ENCODE measurements at regions not wholly inside any gene's neighbourhood (a gene's known extent, or its start where the extent isn't known, plus 50 kb on each side); places are given as distances from the start of the nearest gene placed in this dataset.
"Not testable (repeated sequence)": the region's sequence is repeated elsewhere in the genome, so short reads cannot be mapped to it uniquely, and the experiment has no call there.

DNA sequence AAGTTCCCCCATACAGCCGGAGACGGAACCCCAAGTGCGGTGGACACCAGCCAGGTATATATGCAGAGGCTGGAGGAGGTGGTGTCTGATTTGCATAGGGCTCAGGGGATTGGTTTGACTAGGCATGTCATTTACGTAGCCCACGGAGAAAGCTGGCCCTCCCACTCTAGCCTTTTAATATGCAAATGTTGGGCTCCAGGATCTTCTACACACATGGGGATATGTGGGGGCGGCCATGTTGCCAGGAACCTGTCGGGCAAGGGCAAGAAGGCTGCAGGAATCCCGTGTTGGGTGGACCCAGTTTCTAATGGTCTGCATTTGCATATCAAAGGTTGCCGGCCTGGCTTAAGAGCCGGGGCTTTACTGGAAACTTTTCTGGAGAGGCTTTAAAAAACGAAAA is 57.4 kb downstream of the FTHL17 start:
- peak; percentile 20 for DNase-seq (ENCODE audit: low read depth, low spot score)

DNA sequence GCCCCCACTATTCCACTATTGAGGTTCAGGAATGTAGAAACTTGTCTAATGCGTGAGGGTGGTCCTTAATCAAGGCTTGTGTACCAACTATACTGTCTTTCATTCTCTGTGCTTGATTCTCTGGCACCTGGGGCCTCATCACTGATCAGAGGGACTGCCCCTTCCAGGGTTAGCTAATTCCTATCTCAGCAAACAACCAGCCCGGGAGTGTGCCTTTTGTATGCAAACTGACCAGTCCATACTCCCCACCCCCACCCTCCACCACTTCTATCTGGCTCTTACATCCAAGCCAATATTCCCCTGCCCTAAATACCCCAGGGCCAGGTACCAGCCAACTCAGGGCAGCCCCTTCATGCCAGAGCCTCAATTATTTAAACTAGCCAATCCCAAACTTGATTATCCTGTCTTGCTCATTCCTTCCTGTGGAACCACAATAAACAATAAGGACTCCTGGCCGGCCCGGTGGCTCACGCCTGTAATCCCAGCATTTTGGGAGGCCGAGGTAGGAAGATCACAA is 59.3 kb downstream of the FTHL17 start:
- peak; percentile 5 for DNase-seq (ENCODE audit: low read depth, low spot score)

DNA sequence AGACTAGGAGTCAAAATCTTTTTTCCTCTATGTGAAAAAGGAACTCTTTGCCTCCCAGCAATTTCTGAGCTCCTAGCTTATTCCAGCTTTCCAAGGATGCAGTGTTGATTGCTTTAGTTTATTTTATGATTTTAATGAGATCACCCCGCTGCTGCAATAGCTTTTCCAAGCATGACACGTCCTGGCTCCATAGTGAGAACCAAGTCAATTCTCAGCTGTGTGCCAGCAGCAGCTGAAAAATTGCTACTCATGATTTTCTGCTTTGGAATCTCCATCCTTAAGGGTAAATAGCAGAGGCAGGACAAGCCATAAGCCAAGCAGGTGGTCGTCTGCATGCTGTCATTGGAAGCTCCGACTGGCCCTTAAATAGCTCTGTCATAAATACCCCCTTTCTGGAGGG is 64.5 kb downstream of the FTHL17 start:
- DNase-seq (ENCODE audit: low read depth, low spot score) = no peak

DNA sequence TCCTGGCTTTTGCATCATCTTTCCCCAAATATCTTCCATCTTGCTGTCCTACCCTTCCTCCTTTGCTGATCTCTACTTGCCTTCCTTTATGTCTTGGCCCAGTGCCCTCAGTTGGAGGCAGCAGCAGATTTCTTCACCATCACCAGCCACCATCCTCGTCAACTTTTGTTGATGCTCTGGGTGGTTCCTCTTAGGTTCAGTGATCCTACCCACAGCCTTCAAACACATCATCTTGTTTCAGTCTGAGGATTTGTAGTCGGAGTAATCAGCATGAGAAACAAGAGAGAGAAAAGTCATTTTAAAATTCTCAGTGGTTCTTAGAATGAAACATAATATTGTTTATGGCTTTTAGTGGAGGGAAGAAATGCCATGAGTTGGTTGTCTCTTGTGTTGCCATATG is 65.8 kb downstream of the FTHL17 start:
- DNase-seq (ENCODE audit: low read depth, low spot score) = no peak

DNA sequence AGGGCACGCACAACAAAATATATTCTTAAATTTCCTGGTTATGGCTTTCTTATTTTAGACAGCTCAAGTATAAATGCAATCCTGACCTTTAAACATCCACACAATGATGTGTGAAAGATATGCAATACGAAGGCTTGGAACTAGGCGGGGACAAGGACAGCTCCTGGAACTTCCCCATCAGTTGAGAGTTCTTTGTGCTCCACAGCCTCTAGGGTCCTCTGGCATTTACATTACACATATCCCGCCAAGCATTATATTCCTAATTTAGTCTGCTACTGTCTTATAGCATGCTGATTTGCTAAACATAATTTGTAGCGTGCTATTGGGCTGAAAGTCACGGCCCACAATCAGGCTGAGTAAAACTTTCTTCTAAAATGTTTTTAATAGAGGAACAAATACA is 74.4 kb downstream of the FTHL17 start:
- DNase-seq (ENCODE audit: low read depth, low spot score) = no peak

DNA sequence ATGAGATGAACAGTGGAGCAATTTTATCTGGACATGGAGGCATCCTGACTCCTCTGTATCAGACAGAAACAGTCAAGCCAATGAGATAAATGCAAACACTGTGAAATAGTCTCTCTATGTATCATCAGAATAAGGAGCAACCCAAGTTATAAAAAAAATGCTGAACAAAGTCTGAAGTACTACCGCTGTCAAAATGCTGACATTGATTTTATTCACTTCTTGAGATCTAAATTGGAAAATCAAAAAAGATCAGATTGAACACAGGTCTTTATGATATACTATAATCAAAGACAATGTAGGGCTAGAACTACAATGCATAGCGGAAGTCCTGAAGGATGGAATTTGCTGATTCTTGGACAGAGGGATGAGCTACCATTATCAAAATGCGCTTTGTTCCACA is 76.1 kb downstream of the FTHL17 start:
- no peak for DNase-seq (ENCODE audit: low read depth, low spot score)

DNA sequence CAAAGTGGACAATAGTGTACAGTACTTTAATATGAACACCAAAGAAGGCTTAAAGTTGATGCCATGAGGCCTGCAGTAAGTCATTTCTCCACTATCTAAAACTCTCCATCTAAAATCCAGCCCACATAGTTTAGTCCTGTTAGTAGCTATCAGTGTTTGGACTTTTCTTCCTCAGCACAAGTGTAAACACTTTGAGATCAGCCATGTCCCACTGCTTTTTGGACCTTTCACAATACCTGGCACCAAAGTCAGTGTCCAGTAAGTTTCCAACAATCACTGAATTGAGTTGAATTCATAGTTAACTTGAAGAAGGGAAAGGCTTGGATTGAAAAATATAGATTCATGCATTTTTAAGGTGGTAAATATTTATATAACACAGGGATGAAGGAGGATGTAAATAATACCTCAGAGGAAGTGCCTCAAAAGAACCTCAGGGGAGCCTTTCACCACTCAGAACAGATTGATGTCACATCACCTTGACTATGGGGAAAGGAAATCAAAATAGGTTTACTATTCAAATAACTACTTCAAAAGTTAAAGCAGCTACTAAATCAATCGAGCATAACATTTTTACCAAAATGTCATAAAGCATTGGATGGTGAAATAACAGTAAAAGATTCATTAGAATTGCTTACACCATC is 76.7 kb downstream of the FTHL17 start:
- no peak for DNase-seq (ENCODE audit: low read depth, low spot score)

DNA sequence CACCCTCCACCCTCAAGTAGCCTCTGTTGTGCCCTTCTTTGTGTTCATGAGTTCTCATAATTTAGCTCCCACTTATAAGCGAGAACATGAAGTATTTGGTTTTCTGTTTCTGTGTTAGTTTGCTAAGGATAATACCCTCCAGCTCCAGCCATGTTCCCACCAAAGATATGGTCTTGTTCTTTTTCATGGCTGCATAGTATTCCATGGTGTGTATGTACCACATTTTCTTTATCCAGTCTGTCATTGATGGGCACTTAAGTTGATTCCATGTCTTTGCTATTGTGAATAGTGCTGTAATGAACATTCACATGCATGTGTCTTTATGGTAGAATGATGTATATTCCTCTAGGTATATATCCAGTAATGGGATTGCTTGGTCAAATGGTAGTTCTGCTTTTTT is 77.8 kb downstream of the FTHL17 start:
- DNase-seq (ENCODE audit: low read depth, low spot score) = not testable (repeated sequence)

DNA sequence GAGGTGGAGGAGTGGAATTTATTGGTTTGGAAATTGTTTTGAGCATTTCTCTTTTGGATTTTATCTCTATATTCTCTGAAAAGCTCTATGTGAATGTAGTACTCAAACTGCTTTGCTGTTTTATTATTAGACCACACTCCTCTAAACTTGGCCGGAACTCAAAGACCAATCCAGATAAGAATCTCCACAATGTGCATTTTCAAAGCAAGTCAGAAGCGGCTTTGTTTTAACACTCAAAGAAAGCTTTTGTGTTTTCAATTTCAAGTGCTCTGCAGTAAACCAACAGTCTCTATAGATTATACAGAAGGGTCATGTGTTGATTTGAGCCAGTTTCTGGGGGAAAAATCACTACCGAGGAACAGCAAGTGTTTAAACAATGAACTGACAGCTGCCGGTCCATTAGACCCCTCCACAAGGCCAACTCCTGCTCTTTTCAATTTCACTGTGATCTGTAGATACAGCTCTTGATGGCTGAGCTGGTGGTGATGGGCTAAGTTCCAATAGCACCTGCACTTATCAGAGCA is 79.4 kb downstream of the FTHL17 start:
- no peak for DNase-seq (ENCODE audit: low read depth, low spot score)

DNA sequence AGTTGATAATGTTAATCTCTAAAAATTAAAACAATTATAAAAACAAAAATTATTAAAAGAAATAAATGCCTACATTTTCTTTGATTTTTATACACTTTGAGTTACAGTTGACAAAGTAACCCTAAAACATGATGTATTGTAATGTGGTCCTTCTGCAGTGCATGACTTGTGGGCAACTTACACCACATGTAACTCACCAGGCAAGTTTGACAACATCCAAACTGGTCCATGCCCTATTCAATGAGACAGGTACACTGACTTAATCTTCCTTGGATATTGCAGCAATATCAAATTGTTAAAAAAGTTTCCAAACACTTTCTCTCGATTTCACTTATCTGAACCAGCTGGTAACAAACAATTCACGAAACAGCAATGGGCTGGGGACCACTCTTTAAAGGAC is 81.5 kb downstream of the FTHL17 start:
- no peak for DNase-seq (ENCODE audit: low read depth, low spot score)

DNA sequence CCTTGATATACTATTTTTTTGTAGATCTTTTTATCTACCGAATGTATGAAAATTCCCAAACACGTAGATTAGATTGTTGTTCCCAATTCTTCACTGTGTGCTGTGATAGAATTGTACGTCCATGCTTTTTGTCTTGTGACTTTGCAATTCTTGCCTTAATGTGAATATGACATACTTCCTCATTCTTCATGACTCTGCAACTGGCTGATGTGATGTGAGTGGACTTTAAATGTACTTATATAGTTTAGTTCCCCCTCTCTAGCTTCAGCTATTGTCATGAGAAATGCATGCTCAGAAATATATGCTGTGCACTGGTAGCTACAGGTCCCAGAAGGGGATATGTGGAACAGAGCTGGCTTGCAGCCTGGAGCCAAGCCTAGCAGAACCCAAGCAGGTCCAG is 89.4 kb downstream of the FTHL17 start:
- no peak for DNase-seq (ENCODE audit: low read depth, low spot score)

DNA sequence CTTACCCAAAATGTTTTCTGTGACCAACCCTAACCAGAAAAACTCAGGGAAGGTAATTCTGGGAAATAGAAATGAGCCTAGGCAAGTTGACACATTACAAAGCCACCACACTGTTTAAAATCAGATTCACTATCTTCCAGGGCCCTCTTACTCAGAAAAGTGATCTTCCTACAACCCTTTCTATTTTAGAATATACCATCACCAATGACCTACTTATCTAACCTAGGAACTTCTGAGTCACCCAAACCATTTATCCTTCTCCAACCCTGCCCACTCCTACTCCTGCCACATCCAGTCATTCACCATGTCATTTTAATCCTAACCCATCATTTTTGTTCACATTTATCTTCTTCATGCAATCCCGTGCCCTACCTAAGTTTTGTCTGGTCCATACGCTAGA is 89.9 kb downstream of the FTHL17 start:
- no peak for DNase-seq (ENCODE audit: low read depth, low spot score)

DNA sequence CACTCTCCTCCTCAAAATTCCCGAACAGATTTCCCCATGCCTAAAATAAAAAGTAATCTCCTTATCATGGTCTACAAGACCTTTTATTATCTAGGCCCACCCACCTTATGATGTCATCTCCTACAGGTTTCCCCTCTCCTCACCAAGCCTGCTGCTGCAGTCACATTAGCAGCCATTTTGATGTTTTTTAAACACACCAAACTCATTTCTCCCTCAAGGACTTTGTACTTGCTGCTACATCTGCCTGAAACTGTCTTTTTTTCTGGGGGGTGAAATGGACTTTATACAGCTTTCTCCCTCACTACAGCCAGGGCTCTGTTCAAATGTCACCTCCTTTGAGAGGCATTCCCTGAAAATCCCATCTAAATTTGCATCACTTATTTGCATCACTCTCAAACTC is 90.2 kb upstream of the TAB3 start:
- no peak for DNase-seq (ENCODE audit: low read depth, low spot score)

DNA sequence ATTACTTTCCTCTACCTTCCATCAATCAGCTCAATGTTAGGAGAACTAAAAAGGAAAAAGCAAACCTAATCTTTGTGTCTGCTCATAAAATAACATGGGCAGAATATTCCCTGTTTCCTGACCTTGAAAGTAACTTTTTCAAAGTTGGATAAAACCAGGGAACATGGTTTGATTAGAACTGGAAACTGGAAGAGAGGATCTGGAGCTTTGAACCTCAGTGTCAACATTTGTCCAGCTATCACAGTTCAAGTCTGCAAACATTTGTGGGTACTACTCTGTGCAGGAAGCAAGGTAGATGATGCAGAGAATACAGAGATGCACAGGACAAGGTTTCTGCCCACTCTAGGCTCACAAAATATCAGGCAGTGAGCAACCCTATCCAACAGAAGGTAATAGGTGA is 86.4 kb upstream of the TAB3 start:
- DNase-seq (ENCODE audit: low read depth, low spot score) = no peak

DNA sequence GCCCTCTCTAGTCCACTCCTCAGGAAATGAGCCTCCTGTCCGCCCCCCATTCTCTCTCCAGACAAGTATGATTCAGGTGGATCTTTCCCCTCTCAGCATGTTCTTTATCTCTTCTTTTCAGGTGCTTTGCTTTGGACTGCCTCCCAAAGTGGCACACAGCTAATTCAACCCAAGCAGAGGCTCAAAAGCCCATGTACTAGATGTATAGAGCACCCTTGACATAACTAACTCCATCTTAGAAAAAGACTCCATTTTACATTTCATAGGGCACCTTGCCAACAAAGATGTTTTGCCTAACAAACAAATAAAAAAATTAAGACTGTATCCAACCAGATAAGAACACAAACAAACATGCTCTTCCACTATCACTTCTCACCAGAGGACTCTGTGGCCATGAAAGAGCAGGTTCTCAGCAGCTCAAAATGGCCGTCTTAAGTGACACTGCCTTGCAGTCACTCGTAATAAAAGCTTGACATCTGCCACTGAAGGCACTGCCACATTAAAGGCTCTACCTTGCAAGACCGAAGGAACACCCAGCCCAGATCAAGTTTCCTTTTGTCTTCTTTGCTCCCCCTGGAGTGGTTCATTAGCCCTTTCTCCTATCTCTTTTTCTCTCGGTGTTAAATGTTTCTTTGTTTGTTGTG is 84.9 kb upstream of the TAB3 start:
- no peak for DNase-seq (ENCODE audit: low read depth, low spot score)

DNA sequence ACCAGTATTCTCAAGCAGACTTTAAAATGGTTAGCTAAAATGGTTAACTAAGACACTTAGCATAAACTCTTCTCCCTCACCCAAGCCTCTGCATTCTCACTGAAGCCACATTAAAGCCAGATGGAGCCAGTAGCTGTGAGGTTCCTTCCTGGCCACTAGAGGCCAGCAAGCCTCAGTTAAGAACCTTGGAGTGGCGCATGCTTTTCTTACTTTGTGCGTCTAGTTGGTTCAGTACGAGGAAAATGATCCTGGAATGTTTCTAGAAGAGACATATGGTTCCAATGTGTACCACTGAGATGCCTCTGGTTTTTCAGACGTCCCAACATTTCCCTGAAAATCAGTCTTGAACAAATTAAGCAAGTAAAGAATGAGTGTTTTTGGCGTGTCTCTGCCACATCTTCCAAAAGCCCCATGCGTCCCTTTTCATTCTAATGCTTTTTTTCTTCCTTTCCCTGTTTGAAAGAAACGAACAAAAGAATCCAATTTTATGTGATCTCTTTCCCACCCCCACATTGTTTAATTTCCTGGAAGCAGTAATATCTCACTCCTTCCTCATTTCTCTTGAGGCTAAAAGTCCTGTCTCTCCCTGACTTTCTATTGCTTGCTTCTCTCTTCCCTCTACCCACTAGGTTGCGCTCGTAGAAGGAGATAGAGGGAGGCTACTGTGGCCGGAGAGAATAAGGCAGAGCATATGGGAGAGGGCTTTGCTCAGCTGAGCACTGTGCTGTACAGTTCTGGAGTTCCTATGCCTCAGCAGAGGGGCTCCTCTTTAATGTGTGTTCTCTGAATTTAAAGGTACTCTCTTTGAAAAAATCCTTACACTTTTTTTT is 82.9 kb upstream of the TAB3 start:
- DNase-seq (ENCODE audit: low read depth, low spot score) = no peak

DNA sequence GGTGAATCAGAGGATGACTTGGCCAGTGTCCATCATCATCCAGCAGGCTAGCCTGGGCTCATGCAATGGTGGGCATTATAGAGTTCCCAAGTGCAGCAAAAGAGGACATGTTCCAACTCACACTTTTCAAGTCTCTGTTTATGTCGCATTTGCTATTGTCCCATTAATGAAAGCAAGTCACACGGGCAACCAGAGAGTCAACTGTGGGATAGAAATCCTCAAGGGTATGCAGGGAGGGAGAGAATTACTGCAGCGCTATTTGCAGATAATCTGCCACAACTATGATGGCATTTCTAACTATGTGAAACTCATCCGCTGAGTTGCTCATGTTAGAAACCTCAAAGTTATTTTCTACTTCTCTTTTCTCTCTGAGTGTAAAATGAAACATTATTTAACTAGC is 78.5 kb upstream of the TAB3 start:
- no peak for DNase-seq (ENCODE audit: low read depth, low spot score)

DNA sequence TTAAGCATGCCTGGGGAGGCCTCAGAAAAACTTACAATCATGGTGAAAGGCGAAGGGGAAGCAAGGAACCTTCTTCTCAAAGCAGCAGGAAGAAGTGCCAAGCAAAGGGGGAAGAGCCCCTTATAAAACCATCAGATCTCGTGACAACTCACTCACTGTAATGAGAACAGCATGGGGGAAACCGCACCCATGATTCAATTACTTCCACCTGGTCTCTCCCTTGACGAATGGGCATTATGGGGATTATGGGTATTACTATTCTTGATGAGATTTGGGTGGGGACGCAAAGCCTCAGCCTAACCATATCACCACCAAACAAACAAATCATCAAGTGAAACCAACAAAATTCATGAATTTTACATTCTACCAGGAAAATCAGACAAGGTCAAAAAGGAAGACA is 76.7 kb upstream of the TAB3 start:
- no peak for DNase-seq (ENCODE audit: low read depth, low spot score)

DNA sequence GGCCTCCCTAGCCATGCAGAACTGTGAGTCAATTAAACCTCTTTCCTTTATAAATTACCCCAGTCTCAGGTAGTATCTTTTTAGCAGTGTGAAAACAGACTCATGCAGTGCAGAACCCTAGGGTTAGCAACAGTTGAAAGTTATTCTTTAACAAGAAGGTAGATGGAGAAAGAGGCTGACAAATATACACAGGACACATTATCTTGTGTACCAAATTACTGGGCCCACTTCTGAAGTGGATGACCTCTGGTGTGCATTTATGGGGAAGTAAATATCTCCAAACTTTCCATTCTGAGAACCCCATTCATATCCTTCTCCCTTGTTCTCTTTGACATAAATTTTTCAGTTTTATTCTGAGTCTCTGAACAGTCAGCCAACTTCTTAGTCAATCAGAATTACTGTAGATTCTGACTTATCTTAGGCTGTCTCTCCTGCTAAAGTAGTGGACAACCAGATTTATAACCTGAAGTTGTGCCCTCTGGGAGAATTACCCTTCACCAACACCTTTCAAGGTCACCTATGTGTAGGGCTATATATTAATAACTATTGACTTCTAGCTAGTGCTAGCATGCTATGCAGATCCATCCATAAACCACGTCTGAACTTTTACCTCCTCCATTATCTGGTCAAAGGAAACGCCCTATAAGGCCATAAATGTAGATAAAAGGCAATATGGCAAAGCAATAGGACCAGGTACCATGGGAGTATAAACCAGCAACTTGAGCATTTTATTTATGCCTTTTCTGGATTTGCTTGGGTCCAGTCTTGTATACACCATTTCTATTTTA is 72.5 kb upstream of the TAB3 start:
- no peak for DNase-seq (ENCODE audit: low read depth, low spot score)

DNA sequence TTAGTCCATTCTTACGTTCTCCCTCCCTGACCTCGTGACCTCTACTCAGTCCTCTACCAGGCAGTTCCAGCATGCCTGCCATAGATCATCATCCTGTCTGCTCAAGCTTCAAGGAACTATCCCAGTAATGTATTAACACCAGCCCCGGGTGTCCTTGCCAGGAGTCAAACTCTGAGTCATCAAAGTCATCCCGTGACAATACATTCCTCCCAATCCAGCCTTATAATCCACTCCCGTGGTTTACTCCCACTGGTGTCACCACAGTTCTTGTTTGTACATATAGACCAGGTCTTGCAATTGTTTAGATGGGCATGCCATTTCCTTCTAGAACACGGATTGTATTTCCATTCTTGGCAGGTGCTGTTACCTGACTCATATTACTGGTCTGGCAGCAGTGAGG is 68.7 kb upstream of the TAB3 start:
- no peak for DNase-seq (ENCODE audit: low read depth, low spot score)

DNA sequence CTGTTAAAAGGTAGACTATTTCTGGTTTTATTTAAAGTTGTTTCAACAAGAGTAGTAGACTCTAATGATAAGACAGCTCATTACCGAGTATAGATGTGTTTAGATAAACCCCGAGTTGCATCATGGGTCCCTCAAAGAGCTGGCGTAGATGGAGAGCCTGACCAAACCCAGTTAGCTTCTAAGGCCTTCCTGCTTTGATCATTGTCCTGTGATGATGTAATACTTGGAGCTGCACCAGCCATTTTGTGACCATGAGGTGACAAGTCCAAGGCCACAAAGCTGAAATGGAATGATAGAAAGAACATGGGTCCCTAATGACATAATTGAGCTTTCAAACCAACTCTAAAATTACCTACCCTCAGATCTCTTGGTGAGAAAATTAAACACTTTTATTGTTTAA is 66.6 kb upstream of the TAB3 start:
- no peak for DNase-seq (ENCODE audit: low read depth, low spot score)

DNA sequence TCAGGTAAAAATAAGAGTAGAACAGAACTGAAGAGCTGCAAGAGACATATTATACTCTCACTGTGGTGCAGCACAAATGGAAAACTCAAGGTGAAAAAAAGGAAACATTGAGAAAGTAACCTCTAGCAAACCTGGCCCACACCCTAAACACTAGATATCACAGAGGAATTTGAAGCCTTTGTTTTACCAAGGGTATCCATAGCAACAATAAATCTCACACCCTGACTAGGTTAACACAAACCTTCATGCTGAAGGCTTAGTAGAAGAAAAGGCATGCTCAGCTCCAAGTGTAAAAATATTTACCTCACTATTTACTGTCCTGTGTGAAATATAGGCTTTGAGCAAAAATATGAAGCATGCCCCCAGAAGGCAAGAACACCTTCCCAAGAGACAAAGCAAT is 61.9 kb upstream of the TAB3 start:
- no peak for DNase-seq (ENCODE audit: low read depth, low spot score)

Data from iPS DF 19.7 (cell line).